Bronchial epithelial cell (primary cell): ENCODE measurements at regions not wholly inside any gene's neighbourhood (a gene's known extent, or its start where the extent isn't known, plus 50 kb on each side); places are given as distances from the start of the nearest gene placed in this dataset.

Experiments
- DNase-seq: peaks from one replicate; pipeline ENCODE4 v3.0.0-alpha.2; 2010; ENCODE audit warnings: low read depth
- FAIRE-seq: peaks from 2 replicates; lab custom pipeline; 2011; peaks lifted over from hg19 to GRCh38; lab: Jason Lieb, UNC
- H3K27me3 ChIP-seq: 2 replicates; pipeline ENCODE4 v1.5.1; 2011; ENCODE audit warnings: low read length; ENCODE audit not compliant: control insufficient read depth, insufficient read depth
- H3K36me3 ChIP-seq: 2 replicates; pipeline ENCODE4 v1.5.1; 2011; ENCODE audit warnings: low read length; ENCODE audit not compliant: control insufficient read depth, insufficient read depth
- H3K4me3 ChIP-seq: 2 replicates; pipeline ENCODE4 v1.5.1; 2011; ENCODE audit warnings: mild to moderate bottlenecking, low read depth, low read length, control low read depth
- TF ChIP-seq, protein P1 (sequence below): IDR thresholded peaks from 2 replicates; pipeline ENCODE4 v1.5.1; 2011; ENCODE audit warnings: mild to moderate bottlenecking, moderate library complexity, low read length, control low read depth, inconsistent platforms; ENCODE audit not compliant: insufficient read depth, severe bottlenecking

DNA sequence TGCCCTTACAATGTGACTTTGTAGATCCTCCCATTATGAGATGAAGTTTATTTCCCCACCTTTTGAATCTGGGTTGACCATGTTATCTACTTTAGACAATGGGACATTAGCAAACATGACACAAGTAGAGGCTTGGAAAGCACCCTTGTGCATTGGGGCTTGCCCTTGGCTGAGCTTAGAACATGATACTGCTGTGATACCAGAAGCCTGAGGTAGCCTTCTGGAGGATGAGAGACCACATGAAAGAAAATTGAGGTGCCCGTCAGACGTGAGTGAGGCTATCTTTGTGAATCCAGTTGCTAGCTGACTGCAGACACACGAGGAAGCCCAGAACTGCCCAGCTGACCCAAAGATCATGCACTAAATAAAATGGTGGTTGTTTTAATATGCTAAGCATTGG is 341.2 kb downstream of the CYP26B1 start:
- Histone ChIP-seq H3K36me3 (no peaks in the 10 kb centered on the region), H3K4me3 (no peak overlapping the region), H3K27me3 (no peaks in the 10 kb centered on the region)
- peak; percentile 32 for FAIRE-seq
- DNase-seq = no peak
- TF ChIP-seq, protein P1, sequence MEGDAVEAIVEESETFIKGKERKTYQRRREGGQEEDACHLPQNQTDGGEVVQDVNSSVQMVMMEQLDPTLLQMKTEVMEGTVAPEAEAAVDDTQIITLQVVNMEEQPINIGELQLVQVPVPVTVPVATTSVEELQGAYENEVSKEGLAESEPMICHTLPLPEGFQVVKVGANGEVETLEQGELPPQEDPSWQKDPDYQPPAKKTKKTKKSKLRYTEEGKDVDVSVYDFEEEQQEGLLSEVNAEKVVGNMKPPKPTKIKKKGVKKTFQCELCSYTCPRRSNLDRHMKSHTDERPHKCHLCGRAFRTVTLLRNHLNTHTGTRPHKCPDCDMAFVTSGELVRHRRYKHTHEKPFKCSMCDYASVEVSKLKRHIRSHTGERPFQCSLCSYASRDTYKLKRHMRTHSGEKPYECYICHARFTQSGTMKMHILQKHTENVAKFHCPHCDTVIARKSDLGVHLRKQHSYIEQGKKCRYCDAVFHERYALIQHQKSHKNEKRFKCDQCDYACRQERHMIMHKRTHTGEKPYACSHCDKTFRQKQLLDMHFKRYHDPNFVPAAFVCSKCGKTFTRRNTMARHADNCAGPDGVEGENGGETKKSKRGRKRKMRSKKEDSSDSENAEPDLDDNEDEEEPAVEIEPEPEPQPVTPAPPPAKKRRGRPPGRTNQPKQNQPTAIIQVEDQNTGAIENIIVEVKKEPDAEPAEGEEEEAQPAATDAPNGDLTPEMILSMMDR = no peak

DNA sequence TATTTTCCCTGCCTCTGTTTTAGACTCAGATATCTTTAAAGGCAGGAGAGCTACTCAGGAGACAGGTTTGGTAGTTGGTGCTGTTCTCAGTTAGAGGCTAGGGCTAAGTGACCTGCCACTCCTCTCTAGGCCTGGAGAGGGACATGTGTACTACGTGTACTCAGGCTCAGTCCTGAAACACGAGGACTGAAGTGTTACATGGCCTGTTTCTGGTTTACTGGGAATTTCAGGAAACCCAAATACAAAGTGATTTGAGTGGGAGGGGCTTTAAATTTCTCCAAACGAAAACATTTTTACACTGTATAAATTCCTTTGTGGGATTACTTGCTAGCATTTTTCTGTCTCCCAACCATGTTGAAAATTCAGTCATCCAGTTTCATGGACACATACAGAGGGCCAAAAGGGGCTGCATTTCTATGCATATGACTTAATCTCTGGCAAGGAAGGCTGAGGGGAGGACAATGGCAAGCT is 343.3 kb downstream of the CYP26B1 start:
- H3K27me3 ChIP-seq = no peaks in the 10 kb centered on the region
- TF ChIP-seq, protein P1 = no peak
- no peak for DNase-seq
- no peak overlapping the region for H3K4me3 ChIP-seq
- H3K36me3 ChIP-seq = no peaks in the 10 kb centered on the region
- no peak for FAIRE-seq

DNA sequence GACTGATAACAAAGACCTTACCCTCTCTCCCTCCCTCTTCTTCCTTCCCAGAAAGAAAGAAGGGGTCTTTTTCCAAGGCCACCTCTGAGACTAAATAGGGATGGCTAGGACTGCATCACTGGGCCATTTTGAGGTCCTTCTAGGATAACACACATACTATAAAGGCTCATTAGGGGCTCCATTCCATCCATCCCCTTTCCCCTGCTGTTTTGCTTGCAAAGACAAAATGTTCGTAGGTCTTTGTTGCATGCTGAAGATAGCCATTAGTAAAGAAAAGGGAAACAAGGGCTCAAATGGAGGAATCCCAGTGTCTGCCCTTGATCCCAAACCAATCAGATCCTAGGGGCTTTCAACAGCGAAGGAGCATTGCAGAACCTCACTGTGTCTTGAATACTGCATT is 344.3 kb downstream of the CYP26B1 start:
- H3K4me3 ChIP-seq = no peak overlapping the region
- TF ChIP-seq, protein P1 = no peak
- DNase-seq = no peak
- H3K27me3 ChIP-seq = no peaks in the 10 kb centered on the region
- H3K36me3 ChIP-seq = no peaks in the 10 kb centered on the region
- FAIRE-seq = no peak

DNA sequence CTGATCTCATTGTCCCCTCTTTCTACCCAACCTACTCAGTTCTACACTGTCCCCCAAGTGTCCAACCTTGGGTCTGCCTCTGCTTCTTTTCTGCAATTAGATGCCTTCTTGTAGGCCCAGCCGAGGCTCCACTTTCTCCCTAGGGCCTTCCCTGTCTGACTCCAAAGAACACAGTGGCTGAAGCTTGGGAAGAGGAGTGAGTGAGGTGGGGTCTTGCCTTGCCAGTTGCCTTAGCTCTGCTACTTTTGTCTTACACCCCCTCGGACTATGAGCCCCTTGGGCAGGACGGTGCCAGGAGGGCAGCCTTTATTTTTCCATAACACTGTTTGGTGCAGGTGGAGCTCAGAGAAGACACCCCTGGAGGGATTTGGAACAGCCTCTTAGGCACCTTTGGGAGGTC is 345.1 kb downstream of the CYP26B1 start:
- no peak overlapping the region for H3K4me3 ChIP-seq
- FAIRE-seq (no peak), DNase-seq (no peak)
- TF ChIP-seq, protein P1 = no peak
- no peaks in the 10 kb centered on the region for H3K36me3 ChIP-seq
- no peaks in the 10 kb centered on the region for H3K27me3 ChIP-seq

DNA sequence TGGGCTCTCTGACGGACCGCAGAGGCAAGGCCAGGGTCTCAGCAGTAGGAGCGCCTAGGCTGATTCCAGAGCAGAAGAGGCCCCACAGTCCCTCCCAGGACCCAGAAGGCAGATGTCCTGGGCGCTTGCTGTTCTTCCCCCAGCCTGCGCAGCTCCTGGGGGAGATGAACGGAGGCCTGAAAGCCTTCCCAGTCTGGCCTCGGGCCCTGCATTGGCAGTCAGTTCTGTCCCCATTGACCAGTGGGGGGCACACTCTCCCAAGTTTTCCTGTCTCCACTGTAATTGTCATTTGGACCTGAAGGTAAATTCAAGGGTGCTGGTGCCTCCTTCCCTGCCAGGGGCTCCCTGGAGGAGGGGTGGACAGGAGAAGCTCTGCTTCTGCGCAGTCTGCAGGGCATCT is 345.7 kb downstream of the CYP26B1 start:
- DNase-seq = peak; percentile 22
- no peak for FAIRE-seq
- TF ChIP-seq, protein P1 = peak; percentile 67
- Histone ChIP-seq H3K36me3 (no peaks in the 10 kb centered on the region), H3K27me3 (no peaks in the 10 kb centered on the region), H3K4me3 (no peak overlapping the region)

DNA sequence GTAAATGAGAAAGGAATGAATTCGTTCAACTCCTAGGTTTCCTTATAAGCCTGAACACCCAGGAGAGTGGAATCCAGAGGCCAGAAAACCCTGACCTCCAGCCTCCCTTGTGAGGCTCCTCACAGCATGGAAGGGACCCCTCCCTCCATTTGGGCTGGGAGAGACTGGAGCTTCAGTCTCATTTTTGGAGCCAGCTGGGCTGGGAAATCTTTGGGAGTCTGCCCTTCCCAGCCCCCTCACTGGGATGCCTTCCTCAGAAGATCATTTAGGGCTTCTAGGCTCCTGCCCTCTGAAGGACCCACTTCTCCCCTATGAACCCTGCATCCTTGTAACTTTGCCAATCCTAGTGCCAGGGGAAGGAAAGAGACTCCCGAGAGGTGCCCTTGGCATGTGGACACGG is 346.1 kb downstream of the CYP26B1 start:
- DNase-seq = no peak
- Histone ChIP-seq H3K4me3 (no peak overlapping the region), H3K27me3 (no peaks in the 10 kb centered on the region), H3K36me3 (no peaks in the 10 kb centered on the region)
- no peak for FAIRE-seq
- TF ChIP-seq, protein P1 = no peak
